ENCODE measurements at regions not wholly inside any gene's neighbourhood (a gene's known extent, or its start where the extent isn't known, plus 50 kb on each side); places are given as distances from the start of the nearest gene placed in this dataset.

GRCh38 chr9:79189511-79189924 lies 382.2 kb upstream of the TLE4 start:
- TF ChIP-seq CTCF (IDR thresholded peaks at IDR 0.05; ENCODE audit: extremely low read depth in 1 of 2, insufficient read depth in 1 of 2, low read depth in 1 of 2, low read length in 2 of 2) (no peak), EZH2 (IDR thresholded peaks at IDR 0.05; ENCODE audit: borderline replicate concordance, low read depth, low read length, severe bottlenecking) (no peak), POLR2A (IDR thresholded peaks at IDR 0.05; ENCODE audit: low read depth, low read length) (no peak), POLR2AphosphoS5 (IDR thresholded peaks at IDR 0.05; ENCODE audit: insufficient read depth, low read depth, low read length) (no peak), JUN (IDR thresholded peaks at IDR 0.05; ENCODE audit: borderline replicate concordance, insufficient read depth, insufficient read length, low read depth) (no peak), GATA2 (IDR thresholded peaks at IDR 0.05; ENCODE audit: insufficient read depth, insufficient read length, low read depth, low read length) (no peak), MYC (IDR thresholded peaks at IDR 0.05; ENCODE audit: low read depth, low read length) (no peak), MAX (IDR thresholded peaks at IDR 0.05; ENCODE audit: insufficient read depth, insufficient read length) (no peak), FOS (IDR thresholded peaks at IDR 0.05; ENCODE audit: borderline replicate concordance, insufficient read depth, low read length) (no peak)
